WTC11 (cell line): ENCODE measurements at regions not wholly inside any gene's neighbourhood (a gene's known extent, or its start where the extent isn't known, plus 50 kb on each side); places are given as distances from the start of the nearest gene placed in this dataset.

Source experiments
- ATAC-seq: fragments of 200-7000 bp; cut with Tn5 transposase; 2 replicates; pipeline ENCODE4 v1.10.0; 2021; ENCODE audit warnings: mild to moderate bottlenecking, moderate library complexity
- CTCF ChIA-PET: fragments of 300-600 bp; sonication (Branson Sonifier 250); formaldehyde crosslinking; loops from one replicate; lab custom pipeline; 2021; ENCODE audit warnings: antibody characterized with exemption; lab: Charles Lee
- POLR2A ChIA-PET: fragments of 350-600 bp; sonication (Branson Sonifier 250); formaldehyde crosslinking; loops from one replicate; lab custom pipeline; 2021; ENCODE audit warnings: antibody characterized with exemption; lab: Charles Lee
- DNase-seq: peaks from one replicate; pipeline ENCODE4 v3.0.0; 2021; ENCODE audit warnings: low spot score
- H3K27ac Mint-ChIP-seq: 2 replicates; pipeline ENCODE4 v1.8.0; 2021; ENCODE audit warnings: mixed read lengths
- H3K27me3 Mint-ChIP-seq: 2 replicates; pipeline ENCODE4 v1.8.0; 2021; ENCODE audit warnings: low read depth, mild to moderate bottlenecking, moderate library complexity, mixed read lengths
- H3K36me3 Mint-ChIP-seq: 2 replicates; pipeline ENCODE4 v1.8.0; 2021; ENCODE audit warnings: mixed read lengths
- H3K4me1 Mint-ChIP-seq: 2 replicates; pipeline ENCODE4 v1.8.0; 2022; ENCODE audit warnings: mixed read lengths
- H3K4me3 Mint-ChIP-seq: 2 replicates; pipeline ENCODE4 v1.8.0; 2021; ENCODE audit warnings: mild to moderate bottlenecking, moderate library complexity, mixed read lengths
- H3K9me3 Mint-ChIP-seq: 2 replicates; pipeline ENCODE4 v1.8.0; 2021; ENCODE audit warnings: mixed read lengths
- ARID4B ChIP-seq: sonication (generic); formaldehyde crosslinking; IDR thresholded peaks from 2 replicates; pipeline ENCODE4 v1.8.0; 2023; ENCODE audit warnings: missing genetic modification reagents, mild to moderate bottlenecking, borderline replicate concordance
- ATF1 ChIP-seq: sonication (generic); formaldehyde crosslinking; IDR thresholded peaks from 2 replicates; pipeline ENCODE4 v1.8.1; 2023; ENCODE audit warnings: mild to moderate bottlenecking, moderate library complexity, missing genetic modification reagents
- ATF6 ChIP-seq: sonication (generic); formaldehyde crosslinking; IDR thresholded peaks from 2 replicates; pipeline ENCODE4 v1.8.1; 2023; ENCODE audit warnings: mild to moderate bottlenecking, missing genetic modification reagents
- CDX4 ChIP-seq: fragments of 250-450 bp; sonication (Bioruptor Pico); IDR thresholded peaks from 2 replicates; pipeline ENCODE4 v1.9.0; 2021; ENCODE audit warnings: moderate library complexity, mild to moderate bottlenecking, inconsistent platforms, borderline replicate concordance
- ERG ChIP-seq: fragments of 250-450 bp; sonication (Bioruptor Pico); IDR thresholded peaks from 2 replicates; pipeline ENCODE4 v1.8.0; 2021; ENCODE audit warnings: mild to moderate bottlenecking
- ESRRA ChIP-seq: sonication (generic); formaldehyde crosslinking; IDR thresholded peaks from 2 replicates; pipeline ENCODE4 v1.8.1; 2022; ENCODE audit warnings: mild to moderate bottlenecking, missing genetic modification reagents, borderline replicate concordance
- FOXJ3 ChIP-seq: sonication (generic); formaldehyde crosslinking; IDR thresholded peaks from 2 replicates; pipeline ENCODE4 v1.9.0; 2021; ENCODE audit warnings: missing genetic modification reagents, mild to moderate bottlenecking, borderline replicate concordance
- HMGXB4 ChIP-seq: sonication (generic); formaldehyde crosslinking; IDR thresholded peaks from 2 replicates; pipeline ENCODE4 v1.8.1; 2023; ENCODE audit warnings: mild to moderate bottlenecking, moderate library complexity, missing genetic modification reagents
- IRF1 ChIP-seq: sonication (generic); formaldehyde crosslinking; IDR thresholded peaks from 2 replicates; pipeline ENCODE4 v1.8.0; 2023; ENCODE audit warnings: missing genetic modification reagents
- KAT7 ChIP-seq: sonication (generic); formaldehyde crosslinking; IDR thresholded peaks from 2 replicates; pipeline ENCODE4 v1.8.1; 2023; ENCODE audit warnings: missing genetic modification reagents, mild to moderate bottlenecking, borderline replicate concordance
- NFE2L1 ChIP-seq: sonication (generic); formaldehyde crosslinking; IDR thresholded peaks from 2 replicates; pipeline ENCODE4 v1.8.1; 2023; ENCODE audit warnings: missing genetic modification reagents
- NR2C2 ChIP-seq: sonication (generic); formaldehyde crosslinking; IDR thresholded peaks from 2 replicates; pipeline ENCODE4 v1.8.0; 2022; ENCODE audit warnings: mild to moderate bottlenecking, missing genetic modification reagents
- OVOL2 ChIP-seq: fragments of 250-450 bp; sonication (Bioruptor Pico); IDR thresholded peaks from 2 replicates; pipeline ENCODE4 v1.9.0; 2021; ENCODE audit warnings: mild to moderate bottlenecking, borderline replicate concordance
- RORB ChIP-seq: fragments of 250-450 bp; sonication (Bioruptor Pico); IDR thresholded peaks from 2 replicates; pipeline ENCODE4 v1.9.0; 2021; ENCODE audit warnings: mild to moderate bottlenecking
- USF1 ChIP-seq: sonication (generic); formaldehyde crosslinking; IDR thresholded peaks from 2 replicates; pipeline ENCODE4 v1.8.0; 2022; ENCODE audit warnings: mild to moderate bottlenecking, missing genetic modification reagents
- USF2 ChIP-seq: sonication (generic); formaldehyde crosslinking; IDR thresholded peaks from 2 replicates; pipeline ENCODE4 v1.8.1; 2023; ENCODE audit warnings: mild to moderate bottlenecking, missing genetic modification reagents, moderate library complexity
- ZBTB21 ChIP-seq: sonication (generic); formaldehyde crosslinking; IDR thresholded peaks from 2 replicates; pipeline ENCODE4 v1.8.1; 2023; ENCODE audit warnings: mild to moderate bottlenecking, missing genetic modification reagents, borderline replicate concordance
- ZBTB43 ChIP-seq: sonication (generic); formaldehyde crosslinking; IDR thresholded peaks from 2 replicates; pipeline ENCODE4 v1.8.1; 2023; ENCODE audit warnings: mild to moderate bottlenecking, missing genetic modification reagents
- ZNF671 ChIP-seq: fragments of 250-450 bp; sonication (Bioruptor Pico); IDR thresholded peaks from 2 replicates; pipeline ENCODE4 v1.8.0; 2021; ENCODE audit warnings: mild to moderate bottlenecking

- Mint-ChIP-seq H3K27me3 (no peaks in the 10 kb centered on the region), H3K27ac (no peak overlapping the region), H3K9me3 (no peaks in the 10 kb centered on the region), H3K4me1 (no peaks in the 10 kb centered on the region), H3K4me3 (no peak overlapping the region), H3K36me3 (no peaks in the 10 kb centered on the region)
- no peak for DNase-seq
- POLR2A ChIA-PET, result no interaction called here
- CTCF ChIA-PET, result no interaction called here
- no peak for TF ChIP-seq ERG
- TF ChIP-seq USF2 (CRISPR knock-in tag), result no peak
- TF ChIP-seq ATF6 (CRISPR knock-in tag), result no peak
- TF ChIP-seq ZNF671 (CRISPR knock-in tag), result no peak
- no peak for TF ChIP-seq ESRRA (CRISPR knock-in tag)
- TF ChIP-seq KAT7 (CRISPR knock-in tag), result no peak
- TF ChIP-seq FOXJ3 (CRISPR knock-in tag), result no peak
- TF ChIP-seq CDX4 (CRISPR knock-in tag), result no peak
- ATAC-seq, result no peak
These were observed 200.3 kb upstream of the ZWINT start for GRCh38 chr10:56561336-56561735.

- Mint-ChIP-seq H3K27ac (no peak overlapping the region), H3K27me3 (no peaks in the 10 kb centered on the region)
- POLR2A ChIA-PET, result no interaction called here
These were observed 190.0 kb upstream of the ZWINT start for GRCh38 chr10:56551037-56551436.

More at GRCh38 chr10:56551037-56551436, 190.0 kb upstream of the ZWINT start:
- CTCF ChIA-PET, result no interaction called here
- no peak overlapping the region for H3K4me3 Mint-ChIP-seq
- DNase-seq, result no peak
- peaks cover 3% of the 10 kb centered on the region; the same call in 1 of the 2 replicates for H3K4me1 Mint-ChIP-seq
- H3K9me3 Mint-ChIP-seq, result peaks cover 29% of the 10 kb centered on the region
- H3K36me3 Mint-ChIP-seq, result no peaks in the 10 kb centered on the region
- TF ChIP-seq ZBTB43 (CRISPR knock-in tag) (no peak), ARID4B (CRISPR knock-in tag) (no peak), USF1 (CRISPR knock-in tag) (no peak), NFE2L1 (CRISPR knock-in tag) (no peak), ZBTB21 (CRISPR knock-in tag) (no peak), HMGXB4 (no peak), NR2C2 (CRISPR knock-in tag) (no peak), OVOL2 (CRISPR knock-in tag) (no peak), RORB (CRISPR knock-in tag) (no peak), ATF1 (CRISPR knock-in tag) (no peak), IRF1 (CRISPR knock-in tag) (no peak)
- no peak for ATAC-seq
